HepG2 (cell line): ENCODE measurements at regions not wholly inside any gene's neighbourhood (a gene's known extent, or its start where the extent isn't known, plus 50 kb on each side); places are given as distances from the start of the nearest gene placed in this dataset.

Source experiments
- ATAC-seq: fragments of 200-7000 bp; cut with Tn5 transposase; 3 replicates; pipeline ENCODE4 v1.9.1; 2020; ENCODE audit warnings: mild to moderate bottlenecking, moderate library complexity
- BruUV-seq: library from RNA; stranded (reverse); fragments of 400-500 nt; replicated peaks from 2 replicates; lab custom pipeline; 2021; lab: Mats Ljungman, UMichigan
- CTCF ChIA-PET: fragments of 300-600 bp; formaldehyde crosslinking; extraction: SDS; loops from one replicate; lab custom pipeline; 2021; ENCODE audit warnings: low total read pairs, inconsistent platforms, low intra/inter-chr PET ratio; lab: Yijun Ruan, JAX
- POLR2A ChIA-PET: fragments of 350-600 bp; sonication (Branson Sonifier 250); formaldehyde crosslinking; loops from one replicate; lab custom pipeline; 2020; ENCODE audit warnings: antibody characterized with exemption, inconsistent platforms; lab: Yijun Ruan, JAX
- DNase-seq: peaks from one replicate; pipeline ENCODE4 v3.0.0-alpha.2; 2015; ENCODE audit warnings: low spot score
- FAIRE-seq: peaks from 3 replicates; lab custom pipeline; 2011; peaks lifted over from hg19 to GRCh38; lab: Jason Lieb, UNC
- H2AFZ ChIP-seq: one replicate; pipeline ENCODE4 v1.6.1; 2011; ENCODE audit warnings: low read length, inconsistent platforms
- H3K27ac ChIP-seq: fragments of 300-600 bp; 3 replicates; pipeline ENCODE4 v1.8.0; 2011; ENCODE audit warnings: mixed run types, mild to moderate bottlenecking, mixed read lengths, low read length, inconsistent platforms; ENCODE audit not compliant: insufficient read depth; ENCODE audit errors: extremely low read length
- H3K27me3 ChIP-seq, 2 experiments: fragments of 200-600 bp in 1 of 2; 2 replicates in 1 of 2; 3 replicates in 1 of 2; pipeline versions ENCODE4 v1.6.0 to v1.8.0; 2011; ENCODE audit warnings: low read length in 2 of 2, mild to moderate bottlenecking in 2 of 2, moderate library complexity in 2 of 2, inconsistent platforms in 1 of 2; ENCODE audit not compliant: insufficient read depth in 2 of 2, control insufficient read depth in 1 of 2
- H3K36me3 ChIP-seq, 2 experiments: fragments of 200-600 bp in 1 of 2; replicated peaks in 1 of 2; 2 replicates in 1 of 2; 3 replicates in 1 of 2; pipeline versions ENCODE4 v1.5.1 to v1.8.0; 2011; ENCODE audit warnings: low read length in 2 of 2, inconsistent platforms in 1 of 2; ENCODE audit not compliant: insufficient read depth in 2 of 2, control insufficient read depth in 1 of 2
- H3K4me1 ChIP-seq: 2 replicates; pipeline ENCODE4 v1.5.1; 2012; ENCODE audit warnings: low read length, inconsistent platforms; ENCODE audit not compliant: insufficient read depth
- H3K4me2 ChIP-seq: 2 replicates; pipeline ENCODE4 v1.6.0; 2011; ENCODE audit warnings: low read depth, low read length, inconsistent platforms
- H3K4me3 ChIP-seq, 3 experiments: fragments of 200-600 bp in 1 of 3; sonication (generic), shearing (Covaris generic) in 1 of 3; replicated peaks in 1 of 3; 2 replicates each; pipeline ENCODE4 v1.5.1; 2011 to 2016; ENCODE audit warnings: low read length in 3 of 3, inconsistent platforms in 2 of 3, low read depth in 2 of 3, mild to moderate bottlenecking in 2 of 3, control low read depth in 1 of 3, mixed read lengths in 1 of 3; ENCODE audit not compliant: insufficient read depth in 1 of 3
- H3K79me2 ChIP-seq: one replicate; pipeline ENCODE4 v1.6.1; 2011; ENCODE audit warnings: low read length, inconsistent platforms; ENCODE audit not compliant: insufficient read depth
- H3K9ac ChIP-seq: 2 replicates; pipeline ENCODE4 v1.6.0; 2011; ENCODE audit warnings: mild to moderate bottlenecking, low read depth, low read length, inconsistent platforms; ENCODE audit not compliant: insufficient read depth
- H3K9me3 ChIP-seq: 2 replicates; pipeline ENCODE4 v1.5.1; 2012; ENCODE audit warnings: mild to moderate bottlenecking, low read length
- H4K20me1 ChIP-seq: 2 replicates; pipeline ENCODE4 v1.6.0; 2011; ENCODE audit warnings: inconsistent platforms, mild to moderate bottlenecking, low read length, moderate library complexity; ENCODE audit not compliant: insufficient read depth
- CCAR2 ChIP-seq: fragments of 200-400 bp; formaldehyde crosslinking; optimal IDR thresholded peaks from 2 replicates; pipeline ENCODE3; 2018; ENCODE audit warnings: low read depth, mild to moderate bottlenecking, low read length, moderate library complexity
- DDIT3 ChIP-seq: sonication (generic); formaldehyde crosslinking; IDR thresholded peaks from 2 replicates; pipeline ENCODE4 v1.4.0; 2020; ENCODE audit warnings: mild to moderate bottlenecking, missing genetic modification reagents
- GABPB1 ChIP-seq: IDR thresholded peaks from 2 replicates; pipeline ENCODE4 v1.6.1; 2016; ENCODE audit warnings: mild to moderate bottlenecking, missing genetic modification reagents, moderate library complexity, missing compliant biosample characterization
- NFE2L2 ChIP-seq: fragments of 150-350 bp; IDR thresholded peaks from 2 replicates; pipeline ENCODE4 v1.6.1; 2014; ENCODE audit warnings: low read length
- PHF5A ChIP-seq: IDR thresholded peaks from one replicate; pipeline ENCODE4 v1.6.1; 2018; ENCODE audit warnings: low read depth, missing genetic modification reagents; ENCODE audit not compliant: unreplicated experiment
- TOPORS ChIP-seq: sonication (generic); formaldehyde crosslinking; IDR thresholded peaks from 2 replicates; pipeline ENCODE4 v1.8.0; 2023; ENCODE audit warnings: mild to moderate bottlenecking, missing genetic modification reagents
- ZFP41 ChIP-seq: sonication (generic); formaldehyde crosslinking; IDR thresholded peaks from 2 replicates; pipeline ENCODE4 v1.4.0; 2020; ENCODE audit warnings: mild to moderate bottlenecking, missing genetic modification reagents, borderline replicate concordance
- ZNF614 ChIP-seq: IDR thresholded peaks from 2 replicates; pipeline ENCODE4 v1.6.1; 2018; ENCODE audit warnings: missing biosample characterization, missing genetic modification reagents, inconsistent platforms, borderline replicate concordance
- WGBS: methylation state at CpG from one replicate; pipeline ENCODE4 v1.1.6; 2017; ENCODE audit warnings: low lambda C conversion rate; 5-methylcytosine and 5-hydroxymethylcytosine counted together
- in situ Hi-C: cut with HindIII; loops from 2 replicates; pipeline ENCODE4 v1.10.0; 2017; ENCODE audit warnings: low pct_unique_long_range_greater_than_20kb; ENCODE audit not compliant: extremely low pct_ligation_motif_present
- intact Hi-C: fragments of 100-400 bp; cut with micrococcal nuclease; formaldehyde crosslinking; loops from one replicate; pipeline ENCODE4 v1.10.0; 2022; ENCODE audit not compliant: unreplicated experiment
- TF ChIP-seq, protein P1 (sequence below): sonication (generic); formaldehyde crosslinking; IDR thresholded peaks from 2 replicates; pipeline ENCODE4 v1.4.0; 2020; ENCODE audit warnings: missing genetic modification reagents, borderline replicate concordance
- TF ChIP-seq, protein P2 (sequence below): sonication (generic); formaldehyde crosslinking; IDR thresholded peaks from 2 replicates; pipeline ENCODE4 v1.5.0; 2020; ENCODE audit warnings: mild to moderate bottlenecking, missing genetic modification reagents, moderate library complexity

GRCh38 chr9:23556459-23556858 is 269.6 kb downstream of the ELAVL2 start:
- in situ Hi-C loops (no loop called here), intact Hi-C loops (no loop called here)
- DNase-seq (no peak), ATAC-seq (no peak), FAIRE-seq (no peak)
- no peaks in the 10 kb centered on the region for H3K4me1 ChIP-seq
- POLR2A ChIA-PET = no interaction called here
- H3K4me2 ChIP-seq = no peak overlapping the region
- CTCF ChIA-PET = no interaction called here
- no peak overlapping the region for H2AFZ ChIP-seq
- TF ChIP-seq PHF5A (CRISPR knock-in tag) = no peak
- no peak for TF ChIP-seq GABPB1 (CRISPR knock-in tag)
- TF ChIP-seq DDIT3 = no peak
- TF ChIP-seq, protein P1, sequence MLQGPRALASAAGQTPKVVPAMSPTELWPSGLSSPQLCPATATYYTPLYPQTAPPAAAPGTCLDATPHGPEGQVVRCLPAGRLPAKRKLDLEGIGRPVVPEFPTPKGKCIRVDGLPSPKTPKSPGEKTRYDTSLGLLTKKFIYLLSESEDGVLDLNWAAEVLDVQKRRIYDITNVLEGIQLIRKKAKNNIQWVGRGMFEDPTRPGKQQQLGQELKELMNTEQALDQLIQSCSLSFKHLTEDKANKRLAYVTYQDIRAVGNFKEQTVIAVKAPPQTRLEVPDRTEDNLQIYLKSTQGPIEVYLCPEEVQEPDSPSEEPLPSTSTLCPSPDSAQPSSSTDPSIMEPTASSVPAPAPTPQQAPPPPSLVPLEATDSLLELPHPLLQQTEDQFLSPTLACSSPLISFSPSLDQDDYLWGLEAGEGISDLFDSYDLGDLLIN = no peak
- TF ChIP-seq NFE2L2 = no peak
- no peak for TF ChIP-seq ZFP41 (CRISPR knock-in tag)
- TF ChIP-seq, protein P2, sequence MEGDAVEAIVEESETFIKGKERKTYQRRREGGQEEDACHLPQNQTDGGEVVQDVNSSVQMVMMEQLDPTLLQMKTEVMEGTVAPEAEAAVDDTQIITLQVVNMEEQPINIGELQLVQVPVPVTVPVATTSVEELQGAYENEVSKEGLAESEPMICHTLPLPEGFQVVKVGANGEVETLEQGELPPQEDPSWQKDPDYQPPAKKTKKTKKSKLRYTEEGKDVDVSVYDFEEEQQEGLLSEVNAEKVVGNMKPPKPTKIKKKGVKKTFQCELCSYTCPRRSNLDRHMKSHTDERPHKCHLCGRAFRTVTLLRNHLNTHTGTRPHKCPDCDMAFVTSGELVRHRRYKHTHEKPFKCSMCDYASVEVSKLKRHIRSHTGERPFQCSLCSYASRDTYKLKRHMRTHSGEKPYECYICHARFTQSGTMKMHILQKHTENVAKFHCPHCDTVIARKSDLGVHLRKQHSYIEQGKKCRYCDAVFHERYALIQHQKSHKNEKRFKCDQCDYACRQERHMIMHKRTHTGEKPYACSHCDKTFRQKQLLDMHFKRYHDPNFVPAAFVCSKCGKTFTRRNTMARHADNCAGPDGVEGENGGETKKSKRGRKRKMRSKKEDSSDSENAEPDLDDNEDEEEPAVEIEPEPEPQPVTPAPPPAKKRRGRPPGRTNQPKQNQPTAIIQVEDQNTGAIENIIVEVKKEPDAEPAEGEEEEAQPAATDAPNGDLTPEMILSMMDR = no peak
- TF ChIP-seq ZNF614 (CRISPR knock-in tag) = no peak
- TF ChIP-seq CCAR2 = no peak
- TF ChIP-seq TOPORS (CRISPR knock-in tag) = no peak
- H3K79me2 ChIP-seq = no peaks in the 10 kb centered on the region
- BruUV-seq = no TSS peak
- peaks cover 17% of the 10 kb centered on the region for H3K9me3 ChIP-seq
- H3K36me3 ChIP-seq = no peaks in the 10 kb centered on the region
- no peak overlapping the region for H3K9ac ChIP-seq
- H4K20me1 ChIP-seq = no peaks in the 10 kb centered on the region
- no peak overlapping the region for H3K27ac ChIP-seq
- H3K27me3 ChIP-seq = no peaks in the 10 kb centered on the region
- H3K4me3 ChIP-seq = no peak overlapping the region
- 0% methylated on average over 1 of the region's 1 CpG for whole genome bisulfite sequencing
